ENCODE measurements at regions not wholly inside any gene's neighbourhood (a gene's known extent, or its start where the extent isn't known, plus 50 kb on each side); places are given as distances from the start of the nearest gene placed in this dataset.

DNA sequence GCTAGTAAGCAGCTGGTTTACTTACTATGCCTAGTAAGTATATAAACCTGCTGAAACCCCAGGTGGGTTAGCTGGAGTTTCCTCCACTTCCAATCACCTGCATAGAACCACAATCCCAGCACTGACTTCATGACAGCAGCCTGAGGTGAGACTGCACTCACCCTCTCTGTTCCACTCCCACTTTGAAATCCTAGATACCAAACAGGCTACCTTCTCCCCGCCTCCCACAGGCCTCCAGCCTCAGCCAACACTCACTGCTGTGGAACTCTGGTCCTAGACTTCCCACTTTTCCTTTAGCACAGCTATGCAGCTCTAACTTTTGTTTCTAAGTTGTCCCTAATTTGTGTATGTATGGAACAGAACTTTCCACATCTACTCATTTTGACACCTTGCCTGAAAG, 149.7 kb upstream of the ARID1B start:
- Mint-ChIP-seq H3K9me3 (no peaks in the 10 kb centered on the region), H3K4me1 (no peaks in the 10 kb centered on the region), H3K4me3 (no peak overlapping the region), H3K36me3 (no peaks in the 10 kb centered on the region), H3K27me3 (peaks cover 5% of the 10 kb centered on the region), H3K27ac (peak overlapping the region; percentile 46)
- ATAC-seq (ENCODE audit: low read depth) (no peak), DNase-seq (no peak)
- POLR2A ChIA-PET = no interaction called here

DNA sequence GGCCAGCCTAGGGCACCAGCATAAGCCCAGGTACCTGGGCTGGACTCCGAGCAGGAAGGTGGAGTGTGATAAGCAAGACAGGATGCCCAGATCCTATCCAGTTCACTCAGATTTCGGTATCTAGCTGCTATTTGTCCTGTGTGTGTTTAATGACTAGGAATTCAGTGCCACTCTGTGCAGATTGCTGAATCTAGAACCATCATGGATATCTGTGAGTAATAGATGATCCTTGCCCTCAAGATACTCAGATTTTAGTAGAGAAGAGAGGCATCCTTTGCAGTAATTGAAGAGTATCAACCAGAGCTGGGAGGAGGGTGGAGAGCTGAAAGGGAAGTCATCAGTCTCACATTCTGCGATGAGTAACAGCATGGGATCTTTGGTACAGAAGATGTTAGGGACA, 155.0 kb upstream of the ARID1B start:
- no peak overlapping the region for H3K27ac Mint-ChIP-seq
- H3K36me3 Mint-ChIP-seq = no peaks in the 10 kb centered on the region
- ATAC-seq (ENCODE audit: low read depth) (no peak), DNase-seq (no peak)
- H3K4me3 Mint-ChIP-seq = no peak overlapping the region
- no peaks in the 10 kb centered on the region for H3K4me1 Mint-ChIP-seq
- no peaks in the 10 kb centered on the region for H3K9me3 Mint-ChIP-seq
- peaks cover 7% of the 10 kb centered on the region for H3K27me3 Mint-ChIP-seq
- POLR2A ChIA-PET = no interaction called here

DNA sequence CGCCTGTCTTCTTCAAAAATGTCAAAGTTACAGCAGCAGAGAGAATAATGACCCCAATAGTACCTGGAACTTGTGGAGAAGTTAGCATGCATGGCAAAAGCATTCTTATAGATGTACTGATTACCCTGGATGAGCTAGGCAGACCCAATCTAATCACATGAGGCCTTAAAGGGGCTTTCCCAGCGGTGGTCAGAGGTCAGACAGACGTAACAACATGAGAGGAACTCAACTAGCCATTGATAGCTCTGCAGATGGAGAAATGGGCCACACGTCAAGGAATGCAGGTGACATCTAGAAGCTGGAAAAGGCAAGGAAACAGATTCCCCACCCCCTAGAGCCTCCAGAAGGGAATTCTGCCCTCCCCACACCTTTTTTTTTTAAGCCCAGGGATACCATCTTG, 156.8 kb upstream of the ARID1B start:
- no peak for ATAC-seq (ENCODE audit: low read depth)
- Mint-ChIP-seq H3K4me1 (no peaks in the 10 kb centered on the region), H3K36me3 (no peaks in the 10 kb centered on the region), H3K4me3 (no peak overlapping the region), H3K27ac (no peak overlapping the region), H3K9me3 (no peaks in the 10 kb centered on the region), H3K27me3 (peaks cover 2% of the 10 kb centered on the region)
- POLR2A ChIA-PET = no interaction called here
- DNase-seq = no peak

DNA sequence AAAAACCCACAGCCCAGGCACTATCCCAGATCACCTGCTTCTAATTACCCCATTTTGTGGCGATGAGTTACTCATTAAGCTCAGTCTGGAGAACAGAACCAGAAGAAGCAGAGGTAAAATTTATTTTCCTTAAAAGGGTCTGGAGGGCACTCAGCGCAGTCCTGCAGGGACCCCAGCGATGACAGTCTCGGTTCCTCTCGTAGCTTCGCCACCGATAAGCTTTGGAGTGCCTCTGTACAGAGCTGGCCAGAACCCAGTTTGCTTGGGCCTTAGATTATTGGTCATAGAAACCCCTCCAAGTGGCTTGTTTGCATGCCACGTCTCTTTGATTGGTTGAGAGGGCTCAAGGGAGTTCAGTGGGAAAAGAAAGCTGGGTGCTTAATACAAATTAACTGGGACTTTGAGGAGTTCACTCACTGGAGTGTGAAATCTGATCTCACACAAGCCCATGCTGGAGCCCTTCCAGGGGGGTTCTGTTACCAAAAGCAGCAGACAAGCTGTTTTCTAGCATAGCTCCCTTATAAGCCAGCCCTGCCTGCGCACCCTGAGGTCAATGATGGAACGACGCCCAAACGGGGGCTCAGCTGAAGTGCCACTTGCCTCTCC, 158.5 kb upstream of the ARID1B start:
- peaks cover 6% of the 10 kb centered on the region for H3K9me3 Mint-ChIP-seq
- ATAC-seq (ENCODE audit: low read depth) = no peak
- H3K27me3 Mint-ChIP-seq = peaks cover 4% of the 10 kb centered on the region
- no peaks in the 10 kb centered on the region for H3K4me1 Mint-ChIP-seq
- H3K27ac Mint-ChIP-seq = no peak overlapping the region
- no peaks in the 10 kb centered on the region for H3K36me3 Mint-ChIP-seq
- no peak overlapping the region for H3K4me3 Mint-ChIP-seq
- POLR2A ChIA-PET = no interaction called here
- no peak for DNase-seq

GRCh38 chr6:156617941-156618340, 159.2 kb upstream of the ARID1B start:
- POLR2A ChIA-PET = no interaction called here
- Mint-ChIP-seq H3K27me3 (peaks cover 4% of the 10 kb centered on the region), H3K9me3 (peaks cover 10% of the 10 kb centered on the region), H3K4me3 (no peak overlapping the region), H3K27ac (no peak overlapping the region), H3K4me1 (no peaks in the 10 kb centered on the region), H3K36me3 (no peaks in the 10 kb centered on the region)
- ATAC-seq (ENCODE audit: low read depth) (no peak), DNase-seq (no peak)

DNA sequence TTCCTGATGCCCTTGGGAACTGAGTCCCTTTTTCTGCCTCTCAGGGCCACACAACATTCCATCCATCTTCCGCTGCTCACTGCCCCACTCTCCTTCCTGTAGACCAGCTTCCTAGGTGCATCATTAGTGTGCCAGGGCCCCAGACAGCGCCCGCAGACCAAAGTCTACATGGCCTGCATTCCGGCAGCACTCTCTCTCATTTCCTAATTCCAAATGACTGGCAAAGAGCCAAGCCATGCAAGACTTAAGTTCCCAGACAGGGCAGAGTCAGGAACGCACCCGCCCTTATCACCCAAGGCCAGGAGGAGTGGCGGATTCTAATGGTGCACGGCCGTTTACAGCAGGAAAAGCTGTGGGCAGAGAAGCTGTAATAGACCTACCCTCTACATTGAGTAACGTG, 159.8 kb upstream of the ARID1B start:
- DNase-seq (no peak), ATAC-seq (ENCODE audit: low read depth) (no peak)
- Mint-ChIP-seq H3K4me1 (no peaks in the 10 kb centered on the region), H3K27ac (no peak overlapping the region), H3K36me3 (no peaks in the 10 kb centered on the region), H3K9me3 (peaks cover 12% of the 10 kb centered on the region), H3K27me3 (peaks cover 4% of the 10 kb centered on the region), H3K4me3 (no peak overlapping the region)
- POLR2A ChIA-PET = no interaction called here

- no peaks in the 10 kb centered on the region for H3K4me1 Mint-ChIP-seq
- H3K36me3 Mint-ChIP-seq = peaks cover 2% of the 10 kb centered on the region
- no peak overlapping the region for H3K4me3 Mint-ChIP-seq
- POLR2A ChIA-PET = no interaction called here
- DNase-seq (no peak), ATAC-seq (ENCODE audit: low read depth) (no peak)
- H3K9me3 Mint-ChIP-seq = peaks cover 16% of the 10 kb centered on the region
- no peak overlapping the region for H3K27ac Mint-ChIP-seq
- H3K27me3 Mint-ChIP-seq = peaks cover 4% of the 10 kb centered on the region
Observed at GRCh38 chr6:156616495-156616894, 160.7 kb upstream of the ARID1B start.

DNA sequence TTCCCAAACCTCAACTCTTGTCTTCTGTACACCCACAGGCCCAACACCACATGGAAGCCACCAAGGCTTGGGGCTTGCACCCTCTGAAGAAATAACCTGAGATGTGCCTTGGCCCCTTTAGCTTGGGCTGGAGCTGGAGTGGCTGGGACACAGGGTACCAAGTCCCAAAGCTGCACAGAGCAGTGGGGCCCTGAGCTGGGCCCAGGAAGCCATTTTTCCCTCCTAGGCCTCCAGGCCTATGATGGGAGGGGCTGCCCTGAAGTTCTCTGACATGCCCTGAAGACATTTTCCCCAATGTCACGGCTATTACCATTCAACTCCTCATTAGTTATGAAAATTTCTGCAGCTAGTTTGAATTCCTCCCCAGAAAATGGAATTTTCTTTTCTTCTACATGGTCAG, 163.2 kb upstream of the ARID1B start:
- H3K36me3 Mint-ChIP-seq = peaks cover 2% of the 10 kb centered on the region
- H3K9me3 Mint-ChIP-seq = peaks cover 20% of the 10 kb centered on the region
- H3K27ac Mint-ChIP-seq = no peak overlapping the region

DNA sequence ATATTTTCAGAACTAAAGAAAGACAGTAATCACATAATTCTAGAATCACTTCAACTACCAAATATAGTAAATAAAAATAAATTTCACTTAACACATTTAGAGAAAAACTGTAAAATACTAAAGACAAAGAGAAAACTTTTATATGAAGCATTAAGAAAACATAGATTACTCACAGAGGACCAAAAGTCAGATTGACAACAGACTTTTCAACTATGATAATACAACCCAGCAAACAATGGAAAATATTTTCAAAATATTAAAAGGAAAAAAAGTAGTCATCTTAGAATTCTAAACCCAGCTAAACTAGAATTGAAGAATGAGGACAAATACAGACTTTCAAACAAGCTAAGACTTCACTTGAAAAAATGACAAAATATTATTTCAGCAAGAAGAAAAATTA, 164.8 kb upstream of the ARID1B start:
- H3K36me3 Mint-ChIP-seq = peaks cover 4% of the 10 kb centered on the region
- DNase-seq = no peak
- H3K4me3 Mint-ChIP-seq = no peak overlapping the region
- H3K9me3 Mint-ChIP-seq = peaks cover 22% of the 10 kb centered on the region
- H3K4me1 Mint-ChIP-seq = no peaks in the 10 kb centered on the region
- peaks cover 5% of the 10 kb centered on the region for H3K27me3 Mint-ChIP-seq
- no peak for ATAC-seq (ENCODE audit: low read depth)
- no peak overlapping the region for H3K27ac Mint-ChIP-seq
- POLR2A ChIA-PET = no interaction called here

More for the DNA sequence above, 163.2 kb upstream of the ARID1B start:
- H3K4me1 Mint-ChIP-seq = no peaks in the 10 kb centered on the region
- H3K4me3 Mint-ChIP-seq = no peak overlapping the region
- DNase-seq = no peak
- POLR2A ChIA-PET = no interaction called here
- ATAC-seq (ENCODE audit: low read depth) = no peak
- peaks cover 2% of the 10 kb centered on the region for H3K27me3 Mint-ChIP-seq

- Mint-ChIP-seq H3K9me3 (peaks cover 8% of the 10 kb centered on the region), H3K27ac (no peak overlapping the region), H3K36me3 (no peaks in the 10 kb centered on the region), H3K4me3 (no peak overlapping the region), H3K4me1 (peaks cover 2% of the 10 kb centered on the region), H3K27me3 (peaks cover 10% of the 10 kb centered on the region)
- POLR2A ChIA-PET = no interaction called here
- DNase-seq (no peak), ATAC-seq (ENCODE audit: low read depth) (no peak)
Observed at GRCh38 chr6:156602066-156602385, 175.2 kb upstream of the ARID1B start.

DNA sequence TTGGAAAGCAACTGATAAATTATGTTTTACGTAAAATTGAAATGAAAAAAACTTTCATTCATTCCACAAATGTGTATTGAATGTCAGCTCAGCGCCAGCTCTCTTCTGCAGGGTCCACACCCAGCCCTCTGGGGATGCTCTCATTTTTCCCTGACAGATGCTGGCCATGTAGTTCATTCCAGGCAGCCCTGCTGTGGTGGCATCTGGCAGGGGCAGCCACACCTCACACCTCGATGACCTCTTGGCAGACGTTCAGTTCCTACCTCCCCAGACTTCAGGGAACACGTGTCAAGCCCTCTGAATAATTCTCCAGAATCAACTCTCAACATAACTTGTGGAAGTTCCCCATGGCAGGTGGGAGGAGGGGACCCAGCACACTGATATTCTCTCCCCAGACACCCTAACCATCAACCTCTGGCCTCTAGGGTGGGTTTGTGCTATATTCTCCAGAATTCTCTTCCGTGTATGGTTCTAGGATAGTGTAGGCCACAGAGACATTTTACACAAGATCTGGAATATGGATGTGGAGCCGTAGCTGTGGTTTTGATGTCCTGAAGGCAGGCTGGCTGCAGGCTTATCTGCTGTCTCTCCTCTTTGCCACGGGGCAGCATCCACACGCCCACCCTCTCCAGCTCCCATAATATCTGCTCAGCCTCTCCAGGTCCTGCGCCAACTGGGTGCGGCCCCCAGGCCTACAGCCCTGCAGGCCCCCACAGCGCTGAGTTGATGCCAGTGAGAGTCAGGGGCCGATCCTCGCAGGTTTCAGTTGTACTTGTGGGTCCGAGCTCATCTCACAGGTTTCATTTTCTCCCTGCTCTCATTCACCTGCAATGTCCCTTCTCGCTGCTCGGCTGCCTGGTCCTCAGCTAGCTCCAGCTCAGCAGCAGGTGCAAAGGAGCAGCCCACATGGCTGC, 175.8 kb upstream of the ARID1B start:
- no peak overlapping the region for H3K27ac Mint-ChIP-seq
- POLR2A ChIA-PET = no interaction called here
- ATAC-seq (ENCODE audit: low read depth) = no peak
- H3K36me3 Mint-ChIP-seq = no peaks in the 10 kb centered on the region
- peaks cover 8% of the 10 kb centered on the region for H3K9me3 Mint-ChIP-seq
- DNase-seq = no peak
- H3K27me3 Mint-ChIP-seq = peaks cover 10% of the 10 kb centered on the region
- no peak overlapping the region for H3K4me3 Mint-ChIP-seq
- peaks cover 2% of the 10 kb centered on the region for H3K4me1 Mint-ChIP-seq

GRCh38 chr6:156600678-156601077, 176.5 kb upstream of the ARID1B start:
- Mint-ChIP-seq H3K27me3 (peaks cover 8% of the 10 kb centered on the region), H3K4me3 (no peak overlapping the region), H3K4me1 (peaks cover 2% of the 10 kb centered on the region), H3K9me3 (peaks cover 6% of the 10 kb centered on the region), H3K27ac (no peak overlapping the region), H3K36me3 (no peaks in the 10 kb centered on the region)
- no peak for ATAC-seq (ENCODE audit: low read depth)
- no peak for DNase-seq
- POLR2A ChIA-PET = no interaction called here

DNA sequence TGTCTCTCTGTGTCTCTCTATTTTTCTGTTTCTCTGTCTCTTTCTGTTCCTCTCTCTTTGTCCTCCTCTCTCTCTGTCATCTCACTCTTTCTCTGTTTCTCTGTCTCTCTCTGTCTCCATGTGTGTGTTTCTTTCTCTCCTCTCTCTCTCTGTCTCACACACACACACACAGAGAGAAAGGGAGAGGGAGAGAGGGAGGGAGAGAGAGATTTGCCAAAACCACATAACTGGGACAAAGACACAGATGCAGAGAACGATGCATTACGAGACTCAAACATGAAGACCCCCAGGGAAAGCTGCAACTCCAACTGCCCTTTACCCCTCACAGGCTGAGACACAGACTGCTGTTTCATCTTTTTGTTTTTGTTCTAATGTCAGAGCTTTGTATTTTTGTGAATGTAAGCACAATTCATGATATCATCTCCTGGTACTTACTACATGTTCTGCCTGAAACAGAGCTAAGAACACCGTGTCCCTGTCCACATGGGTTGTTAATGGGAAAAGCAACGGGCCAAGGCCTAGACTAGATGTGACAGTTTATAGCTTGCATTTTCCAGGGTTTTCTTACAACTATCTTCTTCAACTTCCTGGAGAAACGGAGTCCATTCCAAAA, 177.1 kb upstream of the ARID1B start:
- Mint-ChIP-seq H3K36me3 (no peaks in the 10 kb centered on the region), H3K4me3 (no peak overlapping the region), H3K9me3 (peaks cover 5% of the 10 kb centered on the region), H3K27ac (no peak overlapping the region), H3K27me3 (peaks cover 7% of the 10 kb centered on the region), H3K4me1 (peaks cover 2% of the 10 kb centered on the region)
- POLR2A ChIA-PET = no interaction called here
- ATAC-seq (ENCODE audit: low read depth) (no peak), DNase-seq (no peak)

- no peak overlapping the region for H3K4me3 Mint-ChIP-seq
- no peaks in the 10 kb centered on the region for H3K36me3 Mint-ChIP-seq
- peaks cover 2% of the 10 kb centered on the region for H3K9me3 Mint-ChIP-seq
- H3K4me1 Mint-ChIP-seq = peaks cover 2% of the 10 kb centered on the region
- no peak overlapping the region for H3K27ac Mint-ChIP-seq
- ATAC-seq (ENCODE audit: low read depth) (no peak), DNase-seq (no peak)
- peaks cover 9% of the 10 kb centered on the region for H3K27me3 Mint-ChIP-seq
- POLR2A ChIA-PET = no interaction called here
Observed at GRCh38 chr6:156599366-156599765, 177.8 kb upstream of the ARID1B start.

Measured in activated naive CD8-positive, alpha-beta T cell treated with anti-CD3 and anti-CD28 coated beads, Interleukin-2, amount 10 ng/mL, durations not matched to agents 7 days and 5 days (primary cell).